Astrocyte of the cerebellum (primary cell): ENCODE measurements at regions not wholly inside any gene's neighbourhood (a gene's known extent, or its start where the extent isn't known, plus 50 kb on each side); places are given as distances from the start of the nearest gene placed in this dataset.

Source experiments
- DNase-seq: peaks from one replicate; pipeline ENCODE4 v3.0.0-alpha.2; 2011; ENCODE audit warnings: low read depth
- H3K4me3 ChIP-seq: 2 replicates; pipeline ENCODE4 v1.5.1; 2011; ENCODE audit warnings: mild to moderate bottlenecking, low read depth, low read length, moderate library complexity
- CTCF ChIP-seq: IDR thresholded peaks from 2 replicates; pipeline ENCODE4 v1.5.1; 2012; ENCODE audit warnings: low read length, low read depth, moderate library complexity, mild to moderate bottlenecking; ENCODE audit errors: missing control alignments
- in situ Hi-C: cut with HindIII; loops from 2 replicates; pipeline ENCODE4 v1.10.0; 2017; ENCODE audit warnings: low sequenced_read_pairs

- H3K4me3 ChIP-seq = no peak overlapping the region
- in situ Hi-C loops = no loop called here
- no peak for DNase-seq
- TF ChIP-seq CTCF = no peak
Measured at GRCh38 chr12:125353871-125354270, 288.6 kb downstream of the AACS start.

- in situ Hi-C loops = no loop called here
- no peak for DNase-seq
- TF ChIP-seq CTCF = no peak
- H3K4me3 ChIP-seq = no peak overlapping the region
Measured at GRCh38 chr12:125355614-125356013, 290.4 kb downstream of the AACS start.

- in situ Hi-C loops = no loop called here
- no peak overlapping the region for H3K4me3 ChIP-seq
- no peak for TF ChIP-seq CTCF
- no peak for DNase-seq
Measured at GRCh38 chr12:125356111-125356510, 290.9 kb downstream of the AACS start.

- in situ Hi-C loops = no loop called here
- no peak for TF ChIP-seq CTCF
- H3K4me3 ChIP-seq = no peak overlapping the region
- no peak for DNase-seq
Measured at GRCh38 chr12:125357561-125357960, 292.3 kb downstream of the AACS start.

- no peak for DNase-seq
- in situ Hi-C loops = no loop called here
- TF ChIP-seq CTCF = no peak
- no peak overlapping the region for H3K4me3 ChIP-seq
Measured at GRCh38 chr12:125360540-125360939, 295.3 kb downstream of the AACS start.

- H3K4me3 ChIP-seq = no peak overlapping the region
- no peak for TF ChIP-seq CTCF
- in situ Hi-C loops = loop anchor here (5.0 kb wide), 1 partner anchor 84 kb away; no protein-coding TSS in a partner anchor
- no peak for DNase-seq
Measured at GRCh38 chr12:125371033-125371432, 305.8 kb downstream of the AACS start.

- DNase-seq = no peak
- no peak overlapping the region for H3K4me3 ChIP-seq
- TF ChIP-seq CTCF = no peak
- in situ Hi-C loops = loop anchor here (5.0 kb wide), 1 partner anchor 85 kb away; no protein-coding TSS in a partner anchor
Measured at GRCh38 chr12:125372085-125372484, 306.9 kb downstream of the AACS start.
